Keratinocyte (primary cell): ENCODE measurements at regions not wholly inside any gene's neighbourhood (a gene's known extent, or its start where the extent isn't known, plus 50 kb on each side); places are given as distances from the start of the nearest gene placed in this dataset.

ENCODE experiments used
- DNase-seq: peaks from one replicate; pipeline ENCODE4 v3.0.0-alpha.2; 2011; ENCODE audit warnings: low read depth, missing footprints, low spot score
- FAIRE-seq: peaks from 2 replicates; lab custom pipeline; 2011; peaks lifted over from hg19 to GRCh38; lab: Jason Lieb, UNC
- H2AFZ ChIP-seq: 2 replicates; pipeline ENCODE4 v1.6.0; 2012; ENCODE audit warnings: low read length, control low read depth, inconsistent platforms; ENCODE audit not compliant: control insufficient read depth
- H3K27ac ChIP-seq: 2 replicates; pipeline ENCODE4 v1.5.1; 2011; ENCODE audit warnings: low read length; ENCODE audit not compliant: control insufficient read depth, insufficient read depth
- H3K27me3 ChIP-seq: 3 replicates; pipeline ENCODE4 v1.6.0; 2011; ENCODE audit warnings: low read length; ENCODE audit not compliant: control insufficient read depth, insufficient read depth; ENCODE audit errors: extremely low read depth
- H3K36me3 ChIP-seq, 2 experiments: 2 replicates in 1 of 2; 3 replicates in 1 of 2; pipeline ENCODE4 v1.5.1; 2011; ENCODE audit warnings: low read length in 2 of 2, mild to moderate bottlenecking in 1 of 2; ENCODE audit not compliant: control insufficient read depth in 2 of 2, insufficient read depth in 2 of 2; ENCODE audit errors: extremely low read depth in 1 of 2
- H3K4me1 ChIP-seq: 3 replicates; pipeline ENCODE4 v1.5.1; 2011; ENCODE audit warnings: low read length; ENCODE audit not compliant: control insufficient read depth, insufficient read depth; ENCODE audit errors: extremely low read depth
- H3K4me2 ChIP-seq: 3 replicates; pipeline ENCODE4 v1.6.0; 2011; ENCODE audit warnings: low read depth, low read length; ENCODE audit not compliant: control insufficient read depth, insufficient read depth; ENCODE audit errors: extremely low read depth
- H3K4me3 ChIP-seq, 3 experiments: fragments of 200-600 bp in 1 of 3; sonication (generic) in 1 of 3; 2 replicates in 2 of 3; 3 replicates in 1 of 3; pipeline ENCODE4 v1.5.1; 2011 to 2016; ENCODE audit warnings: low read length in 3 of 3, mild to moderate bottlenecking in 3 of 3, control low read depth in 2 of 3, inconsistent platforms in 1 of 3, low read depth in 1 of 3, mixed read lengths in 1 of 3, mixed run types in 1 of 3, moderate library complexity in 1 of 3; ENCODE audit not compliant: control insufficient read depth in 2 of 3, insufficient read depth in 2 of 3; ENCODE audit errors: extremely low read depth in 1 of 3
- H3K79me2 ChIP-seq: 2 replicates; pipeline ENCODE4 v1.6.0; 2012; ENCODE audit warnings: low read length; ENCODE audit not compliant: control insufficient read depth, insufficient read depth
- H3K9ac ChIP-seq: 3 replicates; pipeline ENCODE4 v1.6.0; 2011; ENCODE audit warnings: low read length; ENCODE audit not compliant: control insufficient read depth, insufficient read depth; ENCODE audit errors: extremely low read depth
- H3K9me1 ChIP-seq: 3 replicates; pipeline ENCODE4 v1.6.0; 2011; ENCODE audit warnings: low read length; ENCODE audit not compliant: control insufficient read depth, insufficient read depth; ENCODE audit errors: extremely low read depth
- H3K9me3 ChIP-seq: 2 replicates; pipeline ENCODE4 v1.5.1; 2012; ENCODE audit warnings: low read depth, low read length; ENCODE audit not compliant: control insufficient read depth
- H4K20me1 ChIP-seq: 3 replicates; pipeline ENCODE4 v1.6.0; 2011; ENCODE audit warnings: low read length; ENCODE audit not compliant: control insufficient read depth, insufficient read depth; ENCODE audit errors: extremely low read depth
- CTCF ChIP-seq, 3 experiments: IDR thresholded peaks in 1 of 3; conservative IDR thresholded peaks in 1 of 3; optimal IDR thresholded peaks in 1 of 3; 2 replicates in 2 of 3; 3 replicates in 1 of 3; pipeline versions ENCODE3 to v1.5.1; 2011; ENCODE audit warnings: low read length in 3 of 3, mild to moderate bottlenecking in 3 of 3, moderate library complexity in 2 of 3, control low read depth in 1 of 3, inconsistent platforms in 1 of 3; ENCODE audit not compliant: insufficient read depth in 2 of 3; ENCODE audit errors: extremely low read depth in 1 of 3
- EZH2 ChIP-seq: IDR thresholded peaks from one replicate; pipeline ENCODE4 v1.6.1; 2012; ENCODE audit warnings: inconsistent platforms, mild to moderate bottlenecking, low read length, moderate library complexity
- dilution Hi-C: fragments of 300-500 bp; cut with MboI; formaldehyde crosslinking; loops from one replicate; pipeline ENCODE4 v1.7.0; 2020; ENCODE audit warnings: low sequenced_read_pairs; ENCODE audit not compliant: extremely low pct_ligation_motif_present

GRCh38 chr15:38091078-38091645, 156.7 kb downstream of the TMCO5A start:
- Histone ChIP-seq H3K79me2 (no peaks in the 10 kb centered on the region), H3K27ac (no peak overlapping the region), H3K4me2 (no peak overlapping the region), H4K20me1 (no peaks in the 10 kb centered on the region), H3K4me1 (no peaks in the 10 kb centered on the region), H2AFZ (no peak overlapping the region), H3K9me3 (no peaks in the 10 kb centered on the region), H3K36me3 (no peaks in the 10 kb centered on the region), H3K4me3 (no peak overlapping the region), H3K9me1 (no peaks in the 10 kb centered on the region), H3K9ac (no peak overlapping the region), H3K27me3 (no peaks in the 10 kb centered on the region)
- dilution Hi-C loops: no loop called here
- no peak for TF ChIP-seq CTCF (optimal IDR thresholded peaks at IDR 0.05 in 1 of 3, IDR thresholded peaks at IDR 0.05 in 1 of 3, conservative IDR thresholded peaks at IDR 0.05 in 1 of 3; ENCODE audit: extremely low read depth in 1 of 3, insufficient read depth in 2 of 3, low read length in 3 of 3)
- TF ChIP-seq EZH2: no peak
- FAIRE-seq (no peak), DNase-seq (no peak)

GRCh38 chr15:38093931-38094330, 158.7 kb upstream of the SPRED1 start:
- no peak overlapping the region for H3K27ac ChIP-seq
- no peak overlapping the region for H3K9ac ChIP-seq
- H4K20me1 ChIP-seq: no peaks in the 10 kb centered on the region
- no peaks in the 10 kb centered on the region for H3K9me1 ChIP-seq
- no peaks in the 10 kb centered on the region for H3K79me2 ChIP-seq
- TF ChIP-seq CTCF (optimal IDR thresholded peaks at IDR 0.05 in 1 of 3, IDR thresholded peaks at IDR 0.05 in 1 of 3, conservative IDR thresholded peaks at IDR 0.05 in 1 of 3; ENCODE audit: extremely low read depth in 1 of 3, insufficient read depth in 2 of 3, low read length in 3 of 3): no peak
- no peak for TF ChIP-seq EZH2
- H2AFZ ChIP-seq: no peak overlapping the region
- no peak for FAIRE-seq
- H3K27me3 ChIP-seq: no peaks in the 10 kb centered on the region
- H3K9me3 ChIP-seq: no peaks in the 10 kb centered on the region
- H3K4me2 ChIP-seq: no peak overlapping the region
- dilution Hi-C loops: no loop called here
- no peak for DNase-seq
- no peak overlapping the region for H3K4me3 ChIP-seq
- H3K36me3 ChIP-seq: no peaks in the 10 kb centered on the region
- H3K4me1 ChIP-seq: no peaks in the 10 kb centered on the region
